EH (cell line): ENCODE measurements at regions not wholly inside any gene's neighbourhood (a gene's known extent, or its start where the extent isn't known, plus 50 kb on each side); places are given as distances from the start of the nearest gene placed in this dataset.
A peak's percentile ranks its signal among the peaks of the same experiment; 100 is the strongest.

Source experiments
- DNase-seq: peaks from one replicate; pipeline ENCODE4 v3.0.0-alpha.2; 2015; ENCODE audit warnings: low read depth

DNA sequence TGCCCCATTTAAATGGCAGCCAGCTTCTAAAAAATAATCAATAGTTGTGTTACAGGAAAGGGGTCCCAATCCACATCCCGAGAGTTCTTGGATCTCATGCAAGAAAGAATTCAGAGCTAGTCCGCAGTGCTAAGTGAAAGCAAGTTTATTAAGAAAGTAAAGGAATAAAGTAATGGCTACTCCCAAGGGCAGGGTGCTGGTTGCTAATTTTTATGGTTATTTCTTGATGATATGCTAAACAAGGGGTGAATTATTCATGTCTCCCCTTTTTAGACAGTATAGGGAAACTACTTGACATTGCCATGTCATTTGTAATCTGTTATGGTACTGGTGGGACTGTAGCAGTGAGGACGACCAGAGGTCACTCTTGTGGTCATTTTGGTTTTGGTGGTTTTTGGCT is 591.3 kb downstream of the LRFN5 start:
- DNase-seq: no peak

- peak; percentile 79 for DNase-seq
These were observed 586.3 kb downstream of the LRFN5 start for GRCh38 chr14:42192738-42193653.

DNA sequence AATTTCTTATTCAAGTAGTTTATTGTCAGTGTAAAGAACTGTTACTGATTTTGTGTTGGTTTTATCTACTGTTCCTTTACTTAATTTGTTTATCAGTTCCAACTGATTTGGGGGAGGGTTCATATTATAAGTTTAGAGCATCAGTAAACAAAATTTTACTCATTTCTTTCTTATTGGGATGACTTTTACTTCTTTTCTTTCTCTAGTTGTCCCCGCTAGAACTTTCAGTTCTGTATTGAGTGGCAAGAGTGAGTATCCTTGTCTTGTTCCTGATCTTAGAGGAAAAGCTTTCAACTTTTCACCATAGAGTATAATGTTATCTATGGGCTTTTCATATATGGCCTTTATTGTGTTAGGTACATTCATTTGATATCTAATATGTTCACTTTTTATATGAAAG is 584.1 kb downstream of the LRFN5 start:
- DNase-seq: no peak

- no peak for DNase-seq
These were observed 581.2 kb downstream of the LRFN5 start for GRCh38 chr14:42187846-42188245.

DNA sequence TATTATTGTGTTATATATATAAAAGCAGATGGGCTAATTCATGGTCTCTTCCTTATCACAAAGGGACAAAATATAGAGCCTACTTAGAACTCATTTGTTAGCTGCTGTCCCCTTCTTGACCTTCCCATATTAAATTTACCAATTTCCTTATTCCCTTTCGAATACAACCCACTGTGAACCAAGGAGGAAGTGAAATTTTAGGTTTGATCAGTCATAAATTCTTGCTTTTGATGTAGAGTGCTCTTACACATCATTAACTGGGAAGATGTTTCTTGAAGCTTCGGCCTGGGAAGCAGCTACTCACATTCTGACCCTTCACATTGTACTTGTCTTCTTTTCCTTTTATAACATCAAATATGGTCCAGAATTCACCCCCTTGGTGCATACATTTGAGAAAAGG is 579.0 kb downstream of the LRFN5 start:
- no peak for DNase-seq

- DNase-seq: no peak
These were observed 567.7 kb downstream of the LRFN5 start for GRCh38 chr14:42174357-42174756.

DNA sequence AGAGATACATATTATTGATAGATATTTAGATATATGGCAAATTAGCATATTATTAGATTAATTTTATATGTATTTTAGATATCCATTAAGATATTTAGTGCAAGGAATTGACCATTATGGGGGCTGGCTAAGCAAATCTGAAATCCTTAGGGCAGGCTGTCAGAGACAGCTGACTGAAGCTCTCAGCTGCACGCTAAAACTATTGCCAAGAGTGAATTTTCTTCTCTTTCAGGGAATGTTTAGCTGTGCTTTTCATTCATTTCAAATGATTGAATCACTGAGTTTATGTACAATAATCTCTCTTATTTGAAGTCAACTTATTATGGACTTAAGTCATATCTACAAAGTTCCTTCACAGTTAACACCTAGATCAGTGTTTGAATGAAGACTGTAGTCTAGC is 566.5 kb downstream of the LRFN5 start:
- DNase-seq: no peak

DNA sequence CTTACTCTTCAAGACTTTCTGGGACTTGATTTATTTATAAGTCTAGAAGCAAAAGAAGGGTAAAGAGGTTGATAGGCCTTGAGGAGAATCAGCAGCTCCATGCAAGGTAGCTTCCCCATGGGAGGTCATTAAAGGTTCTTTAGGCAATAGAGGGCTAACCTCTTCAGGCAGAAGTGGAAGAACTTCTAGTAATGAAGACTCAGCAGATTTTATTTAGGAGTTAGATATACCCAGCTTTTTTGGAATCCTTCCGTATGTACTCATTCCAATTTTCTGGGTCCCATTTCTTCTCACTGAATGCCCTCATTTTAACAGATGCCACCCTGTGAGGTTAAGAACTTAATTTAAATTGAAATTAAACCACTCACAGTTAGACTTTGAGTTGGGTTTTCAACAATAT is 565.6 kb downstream of the LRFN5 start:
- DNase-seq: no peak

- no peak for DNase-seq
These were observed 556.5 kb downstream of the LRFN5 start for GRCh38 chr14:42163136-42163535.

DNA sequence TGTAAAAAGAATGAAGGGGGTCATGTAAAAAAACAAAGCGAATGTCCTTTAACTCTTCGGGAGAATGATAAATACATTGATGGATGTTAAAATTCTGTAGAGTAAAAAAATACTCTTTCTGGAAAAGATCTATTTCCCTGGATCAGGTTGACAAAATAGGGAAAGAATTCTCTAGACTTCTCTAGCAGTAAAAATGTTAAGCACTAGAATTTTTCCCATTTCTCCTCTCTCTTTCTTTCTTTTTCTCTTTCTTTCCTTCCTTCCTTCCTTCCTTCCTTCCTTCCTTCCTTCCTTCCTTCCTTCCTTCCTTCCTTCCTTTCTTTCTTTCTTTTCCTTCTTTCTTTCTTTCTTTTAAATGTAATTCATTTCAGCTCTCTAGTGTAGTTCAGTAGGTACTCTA is 552.5 kb downstream of the LRFN5 start:
- DNase-seq: no peak

- no peak for DNase-seq
These were observed 543.1 kb downstream of the LRFN5 start for GRCh38 chr14:42149609-42150261.

GRCh38 chr14:42145766-42146165 is 539.1 kb downstream of the LRFN5 start:
- no peak for DNase-seq

DNA sequence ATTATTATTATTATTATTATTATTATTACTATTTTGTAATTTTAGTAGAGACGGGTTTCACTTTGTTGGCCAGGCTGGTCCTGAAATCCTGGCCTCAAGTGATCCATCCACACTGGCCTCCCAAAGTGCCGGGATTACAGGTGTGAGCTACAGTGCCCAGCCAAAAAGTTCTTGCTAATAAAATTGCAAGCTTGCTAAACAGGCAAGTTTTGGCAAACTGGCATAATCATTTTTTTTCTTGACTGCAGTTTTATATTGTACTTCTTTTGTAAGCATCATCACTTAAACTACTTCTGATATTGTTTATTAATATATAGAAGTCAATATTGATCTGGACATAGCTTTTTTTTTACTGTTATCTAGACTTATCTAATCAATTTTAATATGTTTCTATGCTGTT is 536.4 kb downstream of the LRFN5 start:
- no peak for DNase-seq

GRCh38 chr14:42141328-42141727 is 534.7 kb downstream of the LRFN5 start:
- DNase-seq: no peak

- DNase-seq: peak; percentile 1
These were observed 534.2 kb downstream of the LRFN5 start for GRCh38 chr14:42140831-42141279.

DNA sequence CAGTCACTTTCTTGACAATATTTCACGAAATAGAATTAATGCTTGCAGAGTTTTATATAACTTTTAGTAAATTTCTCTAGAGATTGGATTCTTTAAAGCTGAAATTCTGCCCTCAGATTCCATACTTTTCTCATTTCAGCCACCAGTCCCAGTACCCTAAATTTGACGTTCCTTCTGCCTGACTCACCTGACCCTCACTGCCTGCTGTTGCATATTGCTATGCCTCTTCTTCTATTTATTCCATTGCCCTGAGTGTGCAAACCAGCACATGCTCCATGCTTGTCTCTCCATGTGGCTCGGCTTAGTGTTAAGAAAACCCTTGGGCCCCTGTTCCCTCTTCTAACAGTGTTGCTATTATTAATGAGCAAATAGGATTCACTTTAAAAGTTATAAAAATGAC is 533.3 kb downstream of the LRFN5 start:
- DNase-seq: no peak

DNA sequence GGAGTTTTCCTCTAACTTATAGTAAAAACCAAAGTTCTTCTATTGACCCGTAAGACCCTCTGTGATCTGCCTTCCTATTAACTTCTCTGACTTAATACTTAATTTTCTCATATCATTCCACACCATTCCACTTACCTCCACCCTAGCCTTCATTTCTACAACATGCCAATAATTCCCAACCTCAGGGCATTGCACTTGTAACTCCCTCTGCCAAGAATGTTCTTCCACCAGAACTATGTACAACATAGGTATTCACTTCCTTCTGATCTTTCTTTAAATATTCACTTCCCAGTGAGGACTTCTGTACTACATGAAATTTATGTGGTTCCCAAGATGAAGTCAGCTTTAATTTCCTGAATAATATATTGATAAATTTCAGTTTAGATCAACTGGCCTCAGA is 531.7 kb downstream of the LRFN5 start:
- DNase-seq: no peak

GRCh38 chr14:42130815-42131214 is 524.1 kb downstream of the LRFN5 start:
- no peak for DNase-seq

DNA sequence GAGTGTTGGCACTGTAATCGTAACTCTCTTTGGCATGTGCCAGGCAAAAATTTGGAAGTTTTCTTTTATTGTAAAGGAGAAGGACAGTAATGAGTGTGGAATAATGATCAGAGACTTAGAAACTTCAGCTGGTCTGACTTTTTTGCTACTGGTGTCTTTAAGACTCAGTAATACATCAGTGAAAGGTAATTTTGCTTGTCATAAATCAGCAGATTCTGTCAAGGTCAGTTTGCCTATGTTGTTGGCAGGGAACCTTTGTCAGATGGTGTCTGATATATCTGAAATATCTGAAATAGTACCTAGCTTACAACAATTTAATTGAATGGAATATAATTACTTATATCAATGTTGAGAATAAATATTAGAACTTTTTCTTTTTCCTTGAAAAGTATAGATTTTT is 516.9 kb downstream of the LRFN5 start:
- no peak for DNase-seq

GRCh38 chr14:42113358-42114069 is 506.8 kb downstream of the LRFN5 start:
- DNase-seq: no peak

DNA sequence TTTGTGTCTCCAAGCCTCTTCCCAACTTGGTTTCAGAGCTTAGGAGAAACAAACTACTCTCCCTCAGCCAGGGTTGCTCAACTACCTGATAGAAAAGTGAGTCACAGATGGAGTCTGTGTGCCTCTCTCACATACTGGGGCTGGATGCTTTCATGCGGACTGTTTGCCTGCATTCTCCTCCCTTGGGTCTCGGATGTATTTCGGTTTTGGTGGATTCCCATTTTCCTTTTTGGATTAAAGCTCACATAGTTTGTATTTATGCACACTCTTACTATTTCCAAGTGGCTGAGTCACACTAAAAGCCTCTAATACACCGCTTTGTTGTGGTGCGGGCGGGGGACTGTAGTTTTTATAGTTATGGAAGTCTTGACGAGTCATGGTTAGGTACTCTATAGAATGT is 505.4 kb downstream of the LRFN5 start:
- DNase-seq: no peak

- no peak for DNase-seq
These were observed 504.7 kb downstream of the LRFN5 start for GRCh38 chr14:42111355-42111754.

DNA sequence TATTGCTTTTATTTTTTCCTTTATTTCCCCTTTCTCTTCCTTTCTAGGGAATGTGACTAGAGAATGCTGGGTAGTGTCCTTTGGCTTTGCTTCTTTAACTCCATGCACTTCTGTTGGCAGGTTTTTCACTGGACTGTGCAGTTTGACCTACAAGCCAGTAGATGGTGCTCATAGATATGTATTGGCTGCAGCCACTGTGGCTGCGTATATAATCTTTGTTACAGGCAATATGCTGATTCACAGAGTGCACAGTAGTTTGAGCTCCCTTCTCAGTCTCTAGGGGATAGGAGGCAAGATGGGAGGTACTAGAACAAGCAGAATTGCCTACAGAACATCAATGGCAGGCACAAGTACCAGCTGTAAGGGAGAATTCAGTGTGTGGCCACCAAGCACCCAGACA is 503.5 kb downstream of the LRFN5 start:
- peak; percentile 16 for DNase-seq
